A549 (cell line): ENCODE measurements at regions not wholly inside any gene's neighbourhood (a gene's known extent, or its start where the extent isn't known, plus 50 kb on each side); places are given as distances from the start of the nearest gene placed in this dataset.

ENCODE experiments used
- ATAC-seq, 2 experiments: fragments of 200-7000 bp in 1 of 2; fragments of >200 bp in 1 of 2; cut with Nextera tagmentation in 1 of 2; cut with Tn5 transposase in 1 of 2; 3 replicates each; pipeline versions ENCODE4 v1.8.0 to v1.9.1; 2018 to 2020; ENCODE audit warnings: mild to moderate bottlenecking in 1 of 2, moderate library complexity in 1 of 2
- CTCF ChIA-PET: fragments of 300-600 bp; sonication (Branson Sonifier 250); formaldehyde crosslinking; extraction: SDS; loops from one replicate; lab custom pipeline; 2021; ENCODE audit warnings: antibody characterized with exemption, inconsistent platforms; lab: Yijun Ruan, JAX
- POLR2A ChIA-PET: fragments of 350-600 bp; formaldehyde crosslinking; extraction: SDS; loops from one replicate; lab custom pipeline; 2021; ENCODE audit warnings: antibody characterized with exemption, inconsistent platforms; lab: Yijun Ruan, JAX
- DNase-seq, 2 experiments: peaks; one replicate each; pipeline versions ENCODE4 v3.0.0 to v3.0.0-alpha.2; 2011 to 2016; ENCODE audit warnings: low read depth in 1 of 2, low spot score in 1 of 2
- FAIRE-seq: peaks from 2 replicates; lab custom pipeline; 2011; peaks lifted over from hg19 to GRCh38; lab: Jason Lieb, UNC
- H3K27ac ChIP-seq, 2 experiments: fragments of >200 bp; sonication (Bioruptor Twin); formaldehyde crosslinking; 3 replicates each; pipeline ENCODE4 v1.5.1; 2016 to 2017
- H3K4me1 ChIP-seq: fragments of >200 bp; sonication (Bioruptor Twin); formaldehyde crosslinking; 3 replicates; pipeline ENCODE4 v1.6.1; 2016
- H3K4me2 ChIP-seq: fragments of >200 bp; sonication (Bioruptor Twin); formaldehyde crosslinking; 3 replicates; pipeline ENCODE4 v1.6.1; 2016
- H3K4me3 ChIP-seq: fragments of >200 bp; sonication (Bioruptor Twin); formaldehyde crosslinking; 3 replicates; pipeline ENCODE4 v1.5.1; 2016
- H3K9me3 ChIP-seq: fragments of >200 bp; sonication (Bioruptor Twin); formaldehyde crosslinking; 3 replicates; pipeline ENCODE4 v1.6.1; 2016
- CBX8 ChIP-seq: fragments of 200-600 bp; sonication (generic); IDR thresholded peaks from 2 replicates; pipeline ENCODE4 v1.6.1; 2016
- CEBPB ChIP-seq, 2 experiments: fragments of >200 bp in 1 of 2; sonication (Bioruptor Twin) in 1 of 2; formaldehyde crosslinking in 1 of 2; IDR thresholded peaks; 2 replicates each; pipeline ENCODE4 v1.6.1; 2012 to 2016
- CHD2 ChIP-seq: fragments of 150-350 bp; IDR thresholded peaks from 2 replicates; pipeline ENCODE4 v1.6.1; 2014; ENCODE audit warnings: low read length; ENCODE audit not compliant: partially characterized antibody
- CHD4 ChIP-seq: fragments of 200-600 bp; sonication (generic); IDR thresholded peaks from 2 replicates; pipeline ENCODE4 v1.6.1; 2016; ENCODE audit warnings: antibody characterized with exemption, mild to moderate bottlenecking, borderline replicate concordance
- CTCF ChIP-seq: fragments of >200 bp; sonication (Bioruptor Twin); formaldehyde crosslinking; IDR thresholded peaks from 3 replicates; pipeline ENCODE4 v1.5.1; 2016
- EHMT2 ChIP-seq: fragments of 200-600 bp; sonication (generic); IDR thresholded peaks from 2 replicates; pipeline ENCODE4 v1.6.1; 2016; ENCODE audit warnings: antibody characterized with exemption, low read depth, mild to moderate bottlenecking, moderate library complexity
- EP300 ChIP-seq, 2 experiments: fragments of >200 bp; sonication (Bioruptor Twin); formaldehyde crosslinking; IDR thresholded peaks; 2 replicates in 1 of 2; 3 replicates in 1 of 2; pipeline ENCODE4 v1.6.1; 2016 to 2017
- ESRRA ChIP-seq: fragments of 150-350 bp; IDR thresholded peaks from 2 replicates; pipeline ENCODE4 v1.6.1; 2014; ENCODE audit warnings: mild to moderate bottlenecking, low read length, borderline replicate concordance
- FOSB ChIP-seq: fragments of 250-450 bp; sonication (Bioruptor Pico); IDR thresholded peaks from 2 replicates; pipeline ENCODE4 v1.5.0; 2020; ENCODE audit warnings: mild to moderate bottlenecking, moderate library complexity
- HEYL ChIP-seq: fragments of 250-450 bp; sonication (Bioruptor Pico); IDR thresholded peaks from 2 replicates; pipeline ENCODE4 v1.8.0; 2021; ENCODE audit warnings: mild to moderate bottlenecking, moderate library complexity
- HOXB13 ChIP-seq: fragments of 250-450 bp; sonication (Bioruptor Pico); IDR thresholded peaks from 2 replicates; pipeline ENCODE4 v1.5.0; 2020; ENCODE audit warnings: low read depth, mild to moderate bottlenecking, moderate library complexity
- HOXB5 ChIP-seq: fragments of 250-450 bp; sonication (Bioruptor Pico); IDR thresholded peaks from 2 replicates; pipeline ENCODE4 v1.5.0; 2020; ENCODE audit warnings: mild to moderate bottlenecking, moderate library complexity
- JUN ChIP-seq, 2 experiments: fragments of >200 bp; sonication (Bioruptor Twin); formaldehyde crosslinking; IDR thresholded peaks; 2 replicates in 1 of 2; 3 replicates in 1 of 2; pipeline ENCODE4 v1.6.1; 2016 to 2017
- KDM1A ChIP-seq: fragments of 200-600 bp; sonication (generic); IDR thresholded peaks from 2 replicates; pipeline ENCODE4 v1.6.1; 2016; ENCODE audit warnings: low read depth, mild to moderate bottlenecking
- KDM5A ChIP-seq: fragments of 200-600 bp; sonication (generic); IDR thresholded peaks from 2 replicates; pipeline ENCODE4 v1.6.1; 2016; ENCODE audit warnings: antibody characterized with exemption, mild to moderate bottlenecking
- MAFK ChIP-seq: fragments of 450-650 bp; IDR thresholded peaks from 2 replicates; pipeline ENCODE4 v1.6.1; 2014; ENCODE audit not compliant: partially characterized antibody
- MAX ChIP-seq: IDR thresholded peaks from 2 replicates; pipeline ENCODE4 v1.6.1; 2012
- MAZ ChIP-seq: fragments of 150-350 bp; IDR thresholded peaks from 2 replicates; pipeline ENCODE4 v1.6.1; 2014; ENCODE audit warnings: antibody characterized with exemption, low read depth, low read length, borderline replicate concordance
- NFE2L2 ChIP-seq: fragments of 150-350 bp; conservative IDR thresholded peaks from 2 replicates; pipeline ENCODE4 v1.6.1; 2014; ENCODE audit warnings: low read length
- NPAS2 ChIP-seq: fragments of 250-450 bp; sonication (Bioruptor Pico); IDR thresholded peaks from 2 replicates; pipeline ENCODE4 v1.8.0; 2022; ENCODE audit warnings: mild to moderate bottlenecking, moderate library complexity, borderline replicate concordance
- POLR2A ChIP-seq: IDR thresholded peaks from 2 replicates; pipeline ENCODE4 v1.6.1; 2012; ENCODE audit warnings: mild to moderate bottlenecking, low read length
- POLR2AphosphoS2 ChIP-seq: conservative IDR thresholded peaks from 2 replicates; pipeline ENCODE4 v1.6.1; 2012; ENCODE audit warnings: low read length, improper control_type of control experiment, inconsistent platforms
- RAD21 ChIP-seq, 2 experiments: fragments of >200 bp in 1 of 2; sonication (Bioruptor Twin) in 1 of 2; formaldehyde crosslinking in 1 of 2; IDR thresholded peaks in 1 of 2; conservative IDR thresholded peaks in 1 of 2; 2 replicates in 1 of 2; 3 replicates in 1 of 2; pipeline ENCODE4 v1.6.1; 2012 to 2018; ENCODE audit warnings: inconsistent platforms in 1 of 2
- RCOR1 ChIP-seq: fragments of 150-350 bp; IDR thresholded peaks from 2 replicates; pipeline ENCODE4 v1.6.1; 2014; ENCODE audit warnings: antibody characterized with exemption, low read length, low read depth
- SMC3 ChIP-seq: fragments of >200 bp; sonication (Bioruptor Twin); formaldehyde crosslinking; IDR thresholded peaks from 3 replicates; pipeline ENCODE4 v1.6.1; 2018; ENCODE audit warnings: inconsistent platforms
- SREBF2 ChIP-seq: fragments of 450-650 bp; IDR thresholded peaks from 2 replicates; pipeline ENCODE4 v1.6.1; 2014; ENCODE audit warnings: mild to moderate bottlenecking, moderate library complexity
- TFCP2L1 ChIP-seq: fragments of 250-450 bp; sonication (Bioruptor Pico); IDR thresholded peaks from 2 replicates; pipeline ENCODE4 v1.5.0; 2021; ENCODE audit warnings: mild to moderate bottlenecking
- TP53 ChIP-seq: fragments of 250-450 bp; sonication (Bioruptor Pico); IDR thresholded peaks from 2 replicates; pipeline ENCODE4 v1.5.0; 2021; ENCODE audit warnings: mild to moderate bottlenecking, moderate library complexity
- ZC3H11A ChIP-seq: fragments of 450-650 bp; IDR thresholded peaks from 2 replicates; pipeline ENCODE4 v1.6.1; 2014; ENCODE audit warnings: antibody characterized with exemption, mild to moderate bottlenecking
- ZNF302 ChIP-seq: fragments of 250-450 bp; sonication (Bioruptor Pico); IDR thresholded peaks from 2 replicates; pipeline ENCODE4 v1.9.0; 2021; ENCODE audit warnings: inconsistent platforms, mild to moderate bottlenecking, moderate library complexity
- WGBS: methylation state at CpG from one replicate; pipeline ENCODE4 v1.1.6; 2017; ENCODE audit errors: missing lambda C conversion rate; 5-methylcytosine and 5-hydroxymethylcytosine counted together

GRCh38 chr13:40340368-40341095 lies 325.9 kb downstream of the FOXO1 start:
- no peak for TF ChIP-seq CTCF
- TF ChIP-seq MAZ, result no peak
- no peak for TF ChIP-seq ZNF302 (CRISPR knock-in tag)
- TF ChIP-seq CHD4, result no peak
- TF ChIP-seq EHMT2, result no peak
- TF ChIP-seq MAX, result no peak
- TF ChIP-seq KDM5A, result no peak
- TF ChIP-seq CEBPB (IDR thresholded peaks at IDR 0.05), result no peak
- no peak for TF ChIP-seq POLR2AphosphoS2
- TF ChIP-seq TP53 (CRISPR knock-in tag), result no peak
- no peak for TF ChIP-seq CBX8
- no peak for TF ChIP-seq HEYL (CRISPR knock-in tag)
- no peak; the same call in 2 of the 3 replicates for TF ChIP-seq SMC3
- no peak for TF ChIP-seq RCOR1
- TF ChIP-seq HOXB5 (CRISPR knock-in tag), result no peak
- TF ChIP-seq, all 56 proteins: peak for 0
- Histone ChIP-seq H3K4me3 (no peak overlapping the region), H3K4me1 (peaks cover 11% of the 10 kb centered on the region; the same call in 2 of the 3 replicates), H3K4me2 (no peak overlapping the region), H3K9me3 (no peaks in the 10 kb centered on the region), H3K27ac (no peak overlapping the region)
- FAIRE-seq (no peak), DNase-seq (peak in 1 of 2 experiments; percentile 17), ATAC-seq (no peak; a peak in 1 of 6 replicates)
- POLR2A ChIA-PET, result no interaction called here
- 57% methylated on average over 6 of the region's 6 CpGs for WGBS
- CTCF ChIA-PET, result no interaction called here

- DNase-seq (no peak), ATAC-seq (no peak), FAIRE-seq (no peak)
- Histone ChIP-seq H3K4me3 (no peak overlapping the region), H3K27ac (no peak overlapping the region), H3K4me2 (no peak overlapping the region), H3K4me1 (peaks cover 10% of the 10 kb centered on the region; the same call in 2 of the 3 replicates), H3K9me3 (no peaks in the 10 kb centered on the region)
- 77% methylated on average over 1 of the region's 1 CpG for WGBS
- ChIA-PET CTCF (no interaction called here), POLR2A (no interaction called here)
- TF ChIP-seq EP300 (IDR thresholded peaks at IDR 0.05) (no peak), TFCP2L1 (no peak), KDM1A (no peak), RCOR1 (no peak), MAZ (no peak), SREBF2 (no peak), MAFK (no peak), ZC3H11A (no peak), POLR2A (no peak), RAD21 (conservative IDR thresholded peaks at IDR 0.05 in 1 of 2, IDR thresholded peaks at IDR 0.05 in 1 of 2) (no peak), NPAS2 (no peak), FOSB (no peak), POLR2AphosphoS2 (no peak), HOXB13 (CRISPR knock-in tag) (no peak), ESRRA (no peak), CHD2 (no peak), NFE2L2 (no peak), JUN (IDR thresholded peaks at IDR 0.05) (no peak), KDM5A (no peak)
These were observed 325.4 kb downstream of the FOXO1 start for GRCh38 chr13:40341096-40341471.
